Activated T-cell treated with anti-CD3 and anti-CD28 coated beads for 1 hour (primary cell): ENCODE measurements at regions not wholly inside any gene's neighbourhood (a gene's known extent, or its start where the extent isn't known, plus 50 kb on each side); places are given as distances from the start of the nearest gene placed in this dataset.

Experiments
- DNase-seq: peaks from one replicate; pipeline ENCODE4 v3.0.0-alpha.2; 2020; ENCODE audit warnings: low read depth

GRCh38 chr6:168773788-168774187 lies 332.8 kb downstream of the SMOC2 start:
- DNase-seq: no peak

- DNase-seq: no peak
These were observed 324.8 kb downstream of the SMOC2 start for GRCh38 chr6:168765752-168766151.

- no peak for DNase-seq
These were observed 315.1 kb downstream of the SMOC2 start for GRCh38 chr6:168756009-168756634.

- no peak for DNase-seq
These were observed 305.7 kb downstream of the SMOC2 start for GRCh38 chr6:168746643-168747042.

GRCh38 chr6:168746013-168746412 lies 305.0 kb downstream of the SMOC2 start:
- DNase-seq: no peak

GRCh38 chr6:168744861-168745260 lies 303.9 kb downstream of the SMOC2 start:
- no peak for DNase-seq

- DNase-seq: no peak
These were observed 301.2 kb downstream of the SMOC2 start for GRCh38 chr6:168741942-168742782.

- DNase-seq: no peak
These were observed 300.3 kb downstream of the SMOC2 start for GRCh38 chr6:168741305-168741704.

- no peak for DNase-seq
These were observed 298.4 kb downstream of the SMOC2 start for GRCh38 chr6:168739381-168739780.

- no peak for DNase-seq
These were observed 296.5 kb downstream of the SMOC2 start for GRCh38 chr6:168737481-168737880.

GRCh38 chr6:168737014-168737413 lies 296.0 kb downstream of the SMOC2 start:
- DNase-seq: no peak

GRCh38 chr6:168736039-168736438 lies 295.1 kb downstream of the SMOC2 start:
- no peak for DNase-seq

- no peak for DNase-seq
These were observed 294.4 kb downstream of the SMOC2 start for GRCh38 chr6:168735268-168735949.

- no peak for DNase-seq
These were observed 293.5 kb downstream of the SMOC2 start for GRCh38 chr6:168734523-168734922.

- DNase-seq: no peak
These were observed 291.7 kb downstream of the SMOC2 start for GRCh38 chr6:168732676-168733075.

- no peak for DNase-seq
These were observed 290.1 kb downstream of the SMOC2 start for GRCh38 chr6:168730931-168731716.

- no peak for DNase-seq
These were observed 287.1 kb downstream of the SMOC2 start for GRCh38 chr6:168728056-168728455.

GRCh38 chr6:168726312-168726856 lies 285.4 kb downstream of the SMOC2 start:
- no peak for DNase-seq

- no peak for DNase-seq
These were observed 284.8 kb downstream of the SMOC2 start for GRCh38 chr6:168725802-168726201.

- DNase-seq: no peak
These were observed 283.9 kb downstream of the SMOC2 start for GRCh38 chr6:168724669-168725570.

GRCh38 chr6:168724033-168724432 lies 283.0 kb downstream of the SMOC2 start:
- DNase-seq: no peak
